T-helper 2 cell treated with Interferon-gamma antibody and Interleukin-4, amounts not matched to agents 100 ng/mL and 5 ng/mL, for 36 hours (primary cell): ENCODE measurements at regions not wholly inside any gene's neighbourhood (a gene's known extent, or its start where the extent isn't known, plus 50 kb on each side); places are given as distances from the start of the nearest gene placed in this dataset.

Experiments used
- intact Hi-C: fragments of 100-400 bp; cut with micrococcal nuclease; formaldehyde crosslinking; loops from one replicate; pipeline ENCODE4 v1.15.1; 2023

- intact Hi-C loops, result no loop called here
Measured at GRCh38 chr4:157886645-157887044, 286.2 kb downstream of the GASK1B start.

- intact Hi-C loops, result no loop called here
Measured at GRCh38 chr4:157885811-157886210, 287.0 kb downstream of the GASK1B start.

GRCh38 chr4:157882901-157883300, 289.9 kb downstream of the GASK1B start:
- intact Hi-C loops, result no loop called here

- intact Hi-C loops, result no loop called here
Measured at GRCh38 chr4:157880761-157881160, 292.1 kb downstream of the GASK1B start.

- intact Hi-C loops, result no loop called here
Measured at GRCh38 chr4:157854819-157855218, 318.0 kb downstream of the GASK1B start.

GRCh38 chr4:157840648-157841047, 332.2 kb downstream of the GASK1B start:
- intact Hi-C loops, result no loop called here

GRCh38 chr4:157840034-157840433, 332.8 kb downstream of the GASK1B start:
- intact Hi-C loops, result no loop called here

- intact Hi-C loops, result no loop called here
Measured at GRCh38 chr4:157838366-157838765, 334.5 kb downstream of the GASK1B start.

- intact Hi-C loops, result no loop called here
Measured at GRCh38 chr4:157837071-157837703, 335.6 kb downstream of the GASK1B start.

- intact Hi-C loops, result no loop called here
Measured at GRCh38 chr4:157832596-157832995, 340.2 kb downstream of the GASK1B start.

- intact Hi-C loops, result no loop called here
Measured at GRCh38 chr4:157824021-157824420, 348.8 kb downstream of the GASK1B start.

GRCh38 chr4:157821814-157822213, 351.0 kb downstream of the GASK1B start:
- intact Hi-C loops, result no loop called here

- intact Hi-C loops, result no loop called here
Measured at GRCh38 chr4:157819693-157820464, 352.9 kb downstream of the GASK1B start.

- intact Hi-C loops, result no loop called here
Measured at GRCh38 chr4:157818946-157819692, 353.7 kb downstream of the GASK1B start.

GRCh38 chr4:157810137-157810774, 362.6 kb downstream of the GASK1B start:
- intact Hi-C loops, result no loop called here

- intact Hi-C loops, result no loop called here
Measured at GRCh38 chr4:157808796-157809383, 363.9 kb downstream of the GASK1B start.

GRCh38 chr4:157806184-157806583, 366.6 kb downstream of the GASK1B start:
- intact Hi-C loops, result no loop called here

- intact Hi-C loops, result no loop called here
Measured at GRCh38 chr4:157804986-157805385, 367.8 kb downstream of the GASK1B start.

- intact Hi-C loops, result no loop called here
Measured at GRCh38 chr4:157803845-157804521, 368.8 kb downstream of the GASK1B start.

GRCh38 chr4:157803421-157803820, 369.4 kb downstream of the GASK1B start:
- intact Hi-C loops, result no loop called here

- intact Hi-C loops, result no loop called here
Measured at GRCh38 chr4:157795495-157795894, 377.3 kb downstream of the GASK1B start.
